ENCODE measurements at regions not wholly inside any gene's neighbourhood (a gene's known extent, or its start where the extent isn't known, plus 50 kb on each side); places are given as distances from the start of the nearest gene placed in this dataset.
A peak's percentile ranks its signal among the peaks of the same experiment; 100 is the strongest.

DNA sequence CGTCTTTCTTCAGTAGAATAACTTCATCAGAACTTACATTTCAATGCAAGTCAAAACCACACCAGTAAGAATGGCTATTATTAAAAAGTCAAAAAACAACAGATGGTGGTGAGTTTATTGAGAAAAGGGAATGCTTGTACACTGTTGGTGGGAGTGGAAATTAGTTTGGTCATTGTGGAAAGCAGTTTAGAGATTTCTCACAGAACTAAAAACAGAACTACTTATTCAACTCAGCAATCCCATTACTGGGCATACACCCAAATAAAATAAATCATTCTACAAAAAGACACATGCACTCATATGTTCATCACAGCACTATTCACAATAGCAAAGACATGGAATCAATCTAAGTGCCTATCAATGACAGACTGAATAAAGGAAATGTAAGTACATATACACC, 231.2 kb downstream of the NHLRC3 start:
- Mint-ChIP-seq H3K4me3 (ENCODE audit: unreplicated experiment) (no peak overlapping the region), H3K27ac (ENCODE audit: unreplicated experiment) (no peak overlapping the region), H3K27me3 (ENCODE audit: insufficient read depth, unreplicated experiment) (peaks cover 16% of the 10 kb centered on the region), H3K9me3 (ENCODE audit: unreplicated experiment) (peaks cover 10% of the 10 kb centered on the region), H3K36me3 (ENCODE audit: insufficient read depth, unreplicated experiment) (no peaks in the 10 kb centered on the region), H3K4me1 (ENCODE audit: low read depth, unreplicated experiment) (no peaks in the 10 kb centered on the region)
- CTCF ChIA-PET = no interaction called here
- TF ChIP-seq, protein P1, sequence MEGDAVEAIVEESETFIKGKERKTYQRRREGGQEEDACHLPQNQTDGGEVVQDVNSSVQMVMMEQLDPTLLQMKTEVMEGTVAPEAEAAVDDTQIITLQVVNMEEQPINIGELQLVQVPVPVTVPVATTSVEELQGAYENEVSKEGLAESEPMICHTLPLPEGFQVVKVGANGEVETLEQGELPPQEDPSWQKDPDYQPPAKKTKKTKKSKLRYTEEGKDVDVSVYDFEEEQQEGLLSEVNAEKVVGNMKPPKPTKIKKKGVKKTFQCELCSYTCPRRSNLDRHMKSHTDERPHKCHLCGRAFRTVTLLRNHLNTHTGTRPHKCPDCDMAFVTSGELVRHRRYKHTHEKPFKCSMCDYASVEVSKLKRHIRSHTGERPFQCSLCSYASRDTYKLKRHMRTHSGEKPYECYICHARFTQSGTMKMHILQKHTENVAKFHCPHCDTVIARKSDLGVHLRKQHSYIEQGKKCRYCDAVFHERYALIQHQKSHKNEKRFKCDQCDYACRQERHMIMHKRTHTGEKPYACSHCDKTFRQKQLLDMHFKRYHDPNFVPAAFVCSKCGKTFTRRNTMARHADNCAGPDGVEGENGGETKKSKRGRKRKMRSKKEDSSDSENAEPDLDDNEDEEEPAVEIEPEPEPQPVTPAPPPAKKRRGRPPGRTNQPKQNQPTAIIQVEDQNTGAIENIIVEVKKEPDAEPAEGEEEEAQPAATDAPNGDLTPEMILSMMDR (IDR thresholded peaks at IDR 0.05; ENCODE audit: insufficient read depth in 1 of 2, low read depth in 1 of 2, low read length in 1 of 2, severe bottlenecking in 1 of 2, unreplicated experiment in 1 of 2) = no peak
- Histone ChIP-seq H3K36me3 (ENCODE audit: control insufficient read depth, insufficient read depth, low read length) (no peaks in the 10 kb centered on the region), H3K4me3 (ENCODE audit: low read depth, low read length) (no peak overlapping the region), H3K9me3 (no peaks in the 10 kb centered on the region), H3K4me1 (no peaks in the 10 kb centered on the region), H3K27me3 (replicated peaks; ENCODE audit: control insufficient read depth, insufficient read depth, low read length) (no peaks in the 10 kb centered on the region)
- POLR2A ChIA-PET = no interaction called here
- BruUV-seq (replicated peaks) = no TSS peak
- no peak for DNase-seq
- intact Hi-C loops (cut with micrococcal nuclease; ENCODE audit: unreplicated experiment) = loop anchor here (1.0 kb wide), 1 partner anchor 44 kb away; no protein-coding TSS in a partner anchor

DNA sequence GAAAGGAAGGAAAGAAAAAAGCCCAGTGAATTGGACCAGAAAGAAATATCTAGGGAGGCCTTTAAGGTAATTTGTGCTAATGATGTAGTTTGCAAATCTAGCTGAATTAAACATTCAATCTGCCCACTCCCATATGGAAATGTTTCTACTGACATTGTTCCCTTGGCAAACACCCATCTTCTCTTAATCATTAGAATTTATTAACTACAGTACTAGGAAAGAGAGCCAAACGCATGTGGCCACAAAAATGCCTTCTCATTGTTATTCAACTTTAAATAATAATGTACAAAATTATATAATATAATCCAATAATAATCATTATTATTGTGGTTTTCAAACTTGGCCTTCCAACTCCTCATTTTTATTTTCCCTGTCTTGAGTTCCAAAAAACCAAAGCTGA, 234.7 kb downstream of the NHLRC3 start:
- Mint-ChIP-seq H3K27ac (ENCODE audit: unreplicated experiment) (no peak overlapping the region), H3K4me3 (ENCODE audit: unreplicated experiment) (no peak overlapping the region), H3K4me1 (ENCODE audit: low read depth, unreplicated experiment) (no peaks in the 10 kb centered on the region), H3K27me3 (ENCODE audit: insufficient read depth, unreplicated experiment) (peaks cover 16% of the 10 kb centered on the region), H3K36me3 (ENCODE audit: insufficient read depth, unreplicated experiment) (no peaks in the 10 kb centered on the region), H3K9me3 (ENCODE audit: unreplicated experiment) (no peaks in the 10 kb centered on the region)
- no peaks in the 10 kb centered on the region for H3K36me3 ChIP-seq (ENCODE audit: control insufficient read depth, insufficient read depth, low read length)
- H3K4me1 ChIP-seq = no peaks in the 10 kb centered on the region
- intact Hi-C loops (cut with micrococcal nuclease; ENCODE audit: unreplicated experiment) = no loop called here
- no TSS peak for BruUV-seq (replicated peaks)
- no peaks in the 10 kb centered on the region for H3K9me3 ChIP-seq
- ChIA-PET POLR2A (no interaction called here), CTCF (interaction anchor here (2.1 kb wide), 1 partner anchor 339 kb away, joined by 10 read pairs; no protein-coding TSS in a partner anchor)
- TF ChIP-seq, protein P1 (IDR thresholded peaks at IDR 0.05; ENCODE audit: insufficient read depth in 1 of 2, low read depth in 1 of 2, low read length in 1 of 2, severe bottlenecking in 1 of 2, unreplicated experiment in 1 of 2) = no peak
- H3K4me3 ChIP-seq (ENCODE audit: low read depth, low read length) = no peak overlapping the region
- H3K27me3 ChIP-seq (replicated peaks; ENCODE audit: control insufficient read depth, insufficient read depth, low read length) = no peaks in the 10 kb centered on the region
- no peak for DNase-seq

DNA sequence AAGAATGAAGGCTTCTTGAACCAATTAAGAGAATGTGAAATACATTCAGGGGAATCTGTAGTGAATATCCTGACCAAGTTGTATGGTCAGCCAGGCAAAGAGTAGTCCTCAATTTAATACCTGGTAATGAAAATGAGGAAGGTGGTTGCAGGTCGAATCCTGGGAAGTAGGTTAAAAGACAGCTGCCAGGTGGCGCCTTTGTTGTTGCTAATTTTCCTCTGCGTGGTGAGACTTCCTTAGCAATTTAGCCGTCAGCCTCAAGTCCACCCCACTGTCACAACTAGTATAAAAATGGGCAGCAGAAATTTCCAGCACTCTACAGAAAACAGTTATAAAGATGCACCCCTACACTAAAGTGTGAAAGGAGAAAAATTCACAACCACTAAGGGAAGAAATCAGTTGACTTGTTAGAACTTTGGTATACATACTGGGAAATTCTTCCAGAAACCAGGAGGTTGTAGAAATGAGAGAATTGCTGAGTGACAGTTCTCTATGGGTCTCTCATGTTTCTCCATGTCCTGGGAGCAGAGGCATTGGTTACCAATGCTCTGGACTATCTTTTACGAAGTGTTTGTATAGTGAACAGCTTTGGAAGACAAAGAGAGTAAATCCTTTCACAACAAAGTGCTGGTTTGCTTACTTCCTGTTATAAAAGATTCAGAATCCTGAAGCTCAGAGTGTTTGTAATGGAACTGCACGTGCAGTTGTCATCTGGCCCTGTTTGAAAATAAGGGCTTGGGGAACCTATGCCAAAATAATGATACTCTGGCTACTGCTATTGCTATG, 235.9 kb downstream of the NHLRC3 start:
- H3K9me3 Mint-ChIP-seq (ENCODE audit: unreplicated experiment) = no peaks in the 10 kb centered on the region
- H3K27ac Mint-ChIP-seq (ENCODE audit: unreplicated experiment) = no peak overlapping the region
- no peak overlapping the region for H3K4me3 Mint-ChIP-seq (ENCODE audit: unreplicated experiment)
- TF ChIP-seq, protein P1 (IDR thresholded peaks at IDR 0.05; ENCODE audit: insufficient read depth in 1 of 2, low read depth in 1 of 2, low read length in 1 of 2, severe bottlenecking in 1 of 2, unreplicated experiment in 1 of 2) = peak; percentile 15 to 21
- DNase-seq = peak in 1 of 2 experiments; percentile 24
- Histone ChIP-seq H3K36me3 (ENCODE audit: control insufficient read depth, insufficient read depth, low read length) (no peaks in the 10 kb centered on the region), H3K4me1 (no peaks in the 10 kb centered on the region), H3K27me3 (replicated peaks; ENCODE audit: control insufficient read depth, insufficient read depth, low read length) (no peaks in the 10 kb centered on the region), H3K9me3 (no peaks in the 10 kb centered on the region), H3K4me3 (ENCODE audit: low read depth, low read length) (no peak overlapping the region)
- ChIA-PET POLR2A (no interaction called here), CTCF (interaction anchor here (2.1 kb wide), 2 partner anchors 338 to 342 kb away, joined by 9 to 10 read pairs; no protein-coding TSS in a partner anchor)
- intact Hi-C loops (cut with micrococcal nuclease; ENCODE audit: unreplicated experiment) = loop anchor here (1.0 kb wide), 2 partner anchors 338 to 342 kb away; no protein-coding TSS in a partner anchor
- peaks cover 11% of the 10 kb centered on the region for H3K27me3 Mint-ChIP-seq (ENCODE audit: insufficient read depth, unreplicated experiment)
- no TSS peak for BruUV-seq (replicated peaks)
- H3K36me3 Mint-ChIP-seq (ENCODE audit: insufficient read depth, unreplicated experiment) = no peaks in the 10 kb centered on the region
- H3K4me1 Mint-ChIP-seq (ENCODE audit: low read depth, unreplicated experiment) = no peaks in the 10 kb centered on the region

Measured in Caco-2 (cell line).